Pancreas (tissue), 10 donors: ENCODE measurements at regions not wholly inside any gene's neighbourhood (a gene's known extent, or its start where the extent isn't known, plus 50 kb on each side); places are given as distances from the start of the nearest gene placed in this dataset.

Experiments
- ATAC-seq, 4 donors: fragments of 200-7000 bp; cut with Tn5 transposase; one replicate each; pipeline versions ENCODE4 v1.8.0 to v1.9.1; 2020; ENCODE audit warnings: mild to moderate bottlenecking in 4 of 4, moderate library complexity in 4 of 4
- DNase-seq, 6 donors: peaks; one replicate each; pipeline ENCODE4 v3.0.0-alpha.2; 2020
- FAIRE-seq: peaks from 2 replicates; lab custom pipeline; 2012; peaks lifted over from hg19 to GRCh38; lab: Jason Lieb, UNC
- H3K27ac ChIP-seq, 4 donors: fragments of 200-600 bp; sonication (generic); 1 replicate in 3 of 4; 2 replicates in 1 of 4; pipeline versions ENCODE4 v1.5.0 to v1.8.0; 2020
- H3K27me3 ChIP-seq, 4 donors: fragments of 200-600 bp; one replicate each; pipeline ENCODE4 v1.8.0; 2021
- H3K36me3 ChIP-seq, 3 donors: fragments of 200-600 bp; sonication (generic) in 1 of 3; one replicate each; pipeline versions ENCODE4 v1.5.0 to v1.8.0; 2020 to 2021
- H3K4me1 ChIP-seq, 3 donors: fragments of 200-600 bp; one replicate each; pipeline ENCODE4 v1.8.0; 2021
- H3K4me3 ChIP-seq, 4 donors: fragments of 200-600 bp; sonication (generic) in 2 of 4; one replicate each; pipeline versions ENCODE4 v1.5.0 to v1.8.0; 2020 to 2021
- H3K9me3 ChIP-seq, 4 donors: fragments of 200-600 bp; one replicate each; pipeline ENCODE4 v1.8.0; 2021
- WGBS, 2 donors: extraction: QIAGEN DNeasy Blood & Tissue Kit; methylation state at CpG; one replicate each; pipeline ENCODE4 v1.1.7; 2013; 5-methylcytosine and 5-hydroxymethylcytosine counted together
- intact Hi-C, 3 donors: fragments of 100-400 bp; cut with DNase I; formaldehyde crosslinking; loops; one replicate each; pipeline versions ENCODE4 v1.11.1 to v1.14.2; 2022
- TF ChIP-seq, protein P1 (sequence below), 4 donors: fragments of 200-600 bp; sonication (generic) in 3 of 4; IDR thresholded peaks; one replicate each; pipeline versions ENCODE4 v1.5.0 to v1.8.0; 2021; ENCODE audit warnings: antibody characterized with exemption in 4 of 4
- donor health status: healthy with polysubstance abuse.
- donor health status: DM: no; HTN: no; CAD: no; lungs with moderate emphysema.
- donor health status: DM: no; HTN: no; CAD: no.
- donor health status: control.
- donor health status: control.
- donor health status: Bipolar disorder and iron deficiency.
- donor health status: DM: yes; HTN: yes; CAD: no.
- donor health status: DM: no; HTN: no; CAD: no.
- donor health status: DM: no; HTN: no; CAD: no.
- donor health status: DM: yes; HTN: yes; CAD: no.

DNA sequence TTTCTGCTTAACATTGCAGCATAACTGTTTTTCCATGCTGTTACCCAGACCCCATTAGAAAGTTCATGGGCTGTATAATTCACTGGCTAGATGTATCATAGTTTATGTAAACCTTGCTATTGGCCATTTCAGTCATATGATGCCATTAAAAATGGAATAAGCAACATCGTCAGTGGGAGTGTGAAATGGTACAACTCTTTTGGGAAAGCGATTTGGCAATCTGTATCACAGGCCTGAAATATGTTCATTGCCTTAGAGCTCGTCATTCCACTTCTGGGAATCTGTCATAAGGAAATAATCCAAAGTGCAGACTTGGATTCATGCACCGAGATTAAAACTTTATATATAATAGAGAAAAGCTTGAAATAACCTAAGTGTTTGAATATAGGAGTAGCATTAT, 77.9 kb upstream of the KLF4 start:
- Histone ChIP-seq H3K4me1 (no peaks in the 10 kb centered on the region), H3K9me3 (no peaks in the 10 kb centered on the region), H3K4me3 (no peak overlapping the region), H3K27me3 (peaks cover 0 to 8% (median 0%) of the 10 kb centered on the region in 4 donors), H3K27ac (no peak overlapping the region), H3K36me3 (no peaks in the 10 kb centered on the region)
- no peak for DNase-seq
- intact Hi-C loops, result no loop called here
- TF ChIP-seq, protein P1, sequence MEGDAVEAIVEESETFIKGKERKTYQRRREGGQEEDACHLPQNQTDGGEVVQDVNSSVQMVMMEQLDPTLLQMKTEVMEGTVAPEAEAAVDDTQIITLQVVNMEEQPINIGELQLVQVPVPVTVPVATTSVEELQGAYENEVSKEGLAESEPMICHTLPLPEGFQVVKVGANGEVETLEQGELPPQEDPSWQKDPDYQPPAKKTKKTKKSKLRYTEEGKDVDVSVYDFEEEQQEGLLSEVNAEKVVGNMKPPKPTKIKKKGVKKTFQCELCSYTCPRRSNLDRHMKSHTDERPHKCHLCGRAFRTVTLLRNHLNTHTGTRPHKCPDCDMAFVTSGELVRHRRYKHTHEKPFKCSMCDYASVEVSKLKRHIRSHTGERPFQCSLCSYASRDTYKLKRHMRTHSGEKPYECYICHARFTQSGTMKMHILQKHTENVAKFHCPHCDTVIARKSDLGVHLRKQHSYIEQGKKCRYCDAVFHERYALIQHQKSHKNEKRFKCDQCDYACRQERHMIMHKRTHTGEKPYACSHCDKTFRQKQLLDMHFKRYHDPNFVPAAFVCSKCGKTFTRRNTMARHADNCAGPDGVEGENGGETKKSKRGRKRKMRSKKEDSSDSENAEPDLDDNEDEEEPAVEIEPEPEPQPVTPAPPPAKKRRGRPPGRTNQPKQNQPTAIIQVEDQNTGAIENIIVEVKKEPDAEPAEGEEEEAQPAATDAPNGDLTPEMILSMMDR (IDR thresholded peaks at IDR 0.05), result no peak
- no peak for ATAC-seq
- WGBS, 2 donors, result 87 to 92% methylated on average over 4 of the region's 4 CpGs
- FAIRE-seq, result no peak

DNA sequence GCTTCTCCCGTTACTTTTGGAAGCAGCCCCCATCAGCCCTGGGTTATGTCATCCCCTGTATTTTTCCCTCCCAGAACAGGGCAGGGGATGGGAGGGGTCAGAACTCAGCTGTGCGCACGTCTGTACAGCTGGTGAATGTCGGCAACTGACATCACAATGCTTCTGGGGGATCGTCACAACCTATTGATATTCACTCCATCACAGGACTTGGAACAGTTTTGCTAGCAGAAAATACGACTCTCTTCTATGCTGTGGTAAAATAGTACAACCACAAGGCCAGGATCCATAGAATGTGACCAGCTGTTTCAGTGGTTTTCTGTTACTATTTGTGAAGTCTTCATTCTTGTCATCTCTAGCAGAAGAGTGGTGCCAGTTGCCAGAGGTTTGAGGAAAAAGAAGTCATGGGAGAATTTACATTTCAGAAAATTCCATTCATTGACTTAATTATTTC, 77.1 kb upstream of the KLF4 start:
- no peak for ATAC-seq
- WGBS, 2 donors, result 60 to 75% methylated on average over 6 of the region's 6 CpGs
- H3K27me3 ChIP-seq, result peaks cover 0 to 8% (median 0%) of the 10 kb centered on the region in 4 donors
- no peaks in the 10 kb centered on the region for H3K9me3 ChIP-seq
- no peaks in the 10 kb centered on the region for H3K4me1 ChIP-seq
- no peak for FAIRE-seq
- H3K4me3 ChIP-seq, result no peak overlapping the region
- no peaks in the 10 kb centered on the region for H3K36me3 ChIP-seq
- intact Hi-C loops, result no loop called here
- no peak overlapping the region for H3K27ac ChIP-seq
- DNase-seq, result no peak
- TF ChIP-seq, protein P1 (IDR thresholded peaks at IDR 0.05), result no peak

DNA sequence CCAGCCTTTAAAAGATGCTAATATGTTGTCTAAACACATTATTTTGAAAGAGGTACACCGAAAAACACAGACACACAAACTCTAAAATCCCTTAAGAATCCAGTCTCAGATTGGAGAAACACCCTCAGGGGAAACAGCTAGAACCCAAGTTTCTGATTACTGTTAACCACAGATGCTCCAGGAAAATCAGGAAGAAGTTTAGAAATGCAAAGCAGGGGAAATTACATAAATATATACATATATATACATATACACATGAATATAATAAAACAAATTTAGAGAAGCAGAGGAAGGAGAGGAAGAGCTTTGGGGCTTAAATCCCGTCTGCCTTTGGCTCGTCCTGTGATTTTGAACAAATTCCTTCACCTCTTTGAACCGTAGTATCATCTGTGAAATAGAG, 73.2 kb upstream of the KLF4 start:
- 90 to 93% methylated on average over 4 of the region's 4 CpGs for WGBS, 2 donors
- H3K4me3 ChIP-seq, result no peak overlapping the region
- intact Hi-C loops, result no loop called here
- no peak overlapping the region for H3K27ac ChIP-seq
- ATAC-seq (no peak), FAIRE-seq (no peak), DNase-seq (no peak)
- TF ChIP-seq, protein P1 (IDR thresholded peaks at IDR 0.05), result no peak
- no peaks in the 10 kb centered on the region for H3K36me3 ChIP-seq
- H3K4me1 ChIP-seq, result no peaks in the 10 kb centered on the region
- H3K9me3 ChIP-seq, result no peaks in the 10 kb centered on the region
- peaks cover 0 to 4% (median 0%) of the 10 kb centered on the region in 4 donors for H3K27me3 ChIP-seq

DNA sequence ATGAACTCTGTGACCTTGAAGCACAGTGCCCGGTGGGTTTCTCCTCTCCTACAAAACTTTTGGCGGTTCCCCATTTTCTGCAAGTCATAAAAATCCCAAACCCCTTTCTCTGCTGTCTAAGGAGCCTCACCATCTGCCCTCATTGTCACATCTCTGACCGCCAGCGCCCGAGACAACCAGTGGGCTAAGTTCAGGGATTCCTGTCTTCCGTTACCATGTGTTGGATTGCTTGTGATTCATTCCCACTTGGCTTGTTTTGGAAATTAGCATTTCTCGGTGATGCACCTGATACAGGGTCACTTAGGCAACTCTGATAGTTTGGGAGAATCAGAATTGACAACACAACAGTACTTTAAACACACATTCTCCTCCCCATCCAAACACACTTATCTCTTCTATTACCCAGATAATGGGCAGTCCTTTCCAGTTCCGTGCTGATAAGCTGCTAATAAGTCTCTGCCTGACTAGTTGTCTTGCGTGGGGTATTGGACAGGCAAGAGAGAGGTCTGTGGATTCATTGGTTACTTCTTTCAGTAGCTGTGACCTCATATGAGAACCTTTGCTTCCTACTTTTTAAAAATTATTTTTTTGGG, 70.0 kb upstream of the KLF4 start:
- no peaks in the 10 kb centered on the region for H3K9me3 ChIP-seq
- peaks cover 0 to 5% (median 0%) of the 10 kb centered on the region in 3 donors for H3K4me1 ChIP-seq
- TF ChIP-seq, protein P1 (IDR thresholded peaks at IDR 0.05), result no peak
- no peak overlapping the region for H3K27ac ChIP-seq
- intact Hi-C loops, result no loop called here
- FAIRE-seq (no peak), DNase-seq (no peak), ATAC-seq (no peak)
- no peaks in the 10 kb centered on the region for H3K36me3 ChIP-seq
- H3K27me3 ChIP-seq, result no peaks in the 10 kb centered on the region
- no peak overlapping the region for H3K4me3 ChIP-seq
- WGBS, 2 donors, result 48 to 49% methylated on average over 9 of the region's 9 CpGs

DNA sequence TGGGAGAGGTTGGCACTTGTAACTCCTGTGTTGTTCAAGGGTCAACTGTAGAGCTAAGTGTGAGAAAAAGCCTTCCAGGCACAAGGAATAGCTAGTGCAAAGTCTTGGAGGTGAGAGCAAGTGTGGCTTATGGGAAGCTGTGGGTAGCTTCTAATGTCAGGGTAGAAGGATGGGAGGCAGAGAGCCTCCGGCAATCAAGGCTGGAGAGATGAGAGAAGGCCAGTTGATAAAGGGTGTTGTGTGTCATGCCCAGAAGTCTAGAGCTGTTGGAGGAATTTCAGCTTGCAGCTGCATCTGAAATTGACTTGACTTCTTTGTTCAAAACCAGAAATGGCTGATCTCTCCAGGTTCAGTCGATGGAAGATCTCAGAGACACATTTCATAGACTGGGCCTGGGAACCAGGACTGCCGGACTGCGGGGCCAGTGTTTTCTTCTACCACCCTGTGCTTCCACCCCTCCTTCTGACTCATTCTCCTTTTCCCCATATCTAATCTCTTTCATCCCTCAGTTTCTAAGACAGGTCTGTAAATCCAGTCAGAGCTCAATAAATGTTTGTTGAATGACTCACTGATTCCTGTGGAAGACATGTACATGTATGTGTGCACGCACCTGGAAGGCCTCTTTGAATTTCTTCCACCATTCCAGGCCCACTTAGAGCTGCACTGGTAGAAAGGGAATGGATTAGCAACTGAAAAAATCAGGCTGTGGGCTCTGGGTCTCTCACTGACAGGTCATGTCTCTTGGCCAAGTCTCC, 67.8 kb upstream of the KLF4 start:
- no peaks in the 10 kb centered on the region for H3K9me3 ChIP-seq
- no peak for ATAC-seq
- no peak for DNase-seq
- H3K4me1 ChIP-seq, result peaks cover 0 to 6% (median 0%) of the 10 kb centered on the region in 3 donors
- no peaks in the 10 kb centered on the region for H3K36me3 ChIP-seq
- no peak overlapping the region for H3K4me3 ChIP-seq
- 77 to 92% methylated on average over 5 of the region's 5 CpGs for WGBS, 2 donors
- no peak overlapping the region for H3K27ac ChIP-seq
- no peak for FAIRE-seq
- intact Hi-C loops, result no loop called here
- H3K27me3 ChIP-seq, result no peaks in the 10 kb centered on the region
- TF ChIP-seq, protein P1 (IDR thresholded peaks at IDR 0.05), result no peak
